WERI-Rb-1 (cell line): ENCODE measurements at regions not wholly inside any gene's neighbourhood (a gene's known extent, or its start where the extent isn't known, plus 50 kb on each side); places are given as distances from the start of the nearest gene placed in this dataset.

Experiments used
- DNase-seq: peaks from one replicate; pipeline ENCODE4 v3.0.0-alpha.2; 2020
- H3K27ac ChIP-seq: fragments of 250-450 bp; sonication (Bioruptor Pico); 2 replicates; pipeline ENCODE4 v1.5.1; 2020; ENCODE audit warnings: mild to moderate bottlenecking, moderate library complexity
- H3K27me3 ChIP-seq: fragments of 250-450 bp; sonication (Bioruptor Pico); 2 replicates; pipeline ENCODE4 v1.5.1; 2021; ENCODE audit warnings: mild to moderate bottlenecking, low read depth, moderate library complexity; ENCODE audit not compliant: insufficient read depth, severe bottlenecking
- H3K36me3 ChIP-seq: fragments of 250-450 bp; sonication (Bioruptor Pico); 2 replicates; pipeline ENCODE4 v1.5.1; 2020; ENCODE audit warnings: mild to moderate bottlenecking, moderate library complexity
- H3K4me3 ChIP-seq: 2 replicates; pipeline ENCODE4 v1.5.1; 2011; ENCODE audit warnings: low read depth, mild to moderate bottlenecking, control low read depth, low read length
- H3K9me3 ChIP-seq: fragments of 250-450 bp; sonication (Bioruptor Pico); 2 replicates; pipeline ENCODE4 v1.5.1; 2021; ENCODE audit warnings: mild to moderate bottlenecking, moderate library complexity; ENCODE audit not compliant: severe bottlenecking
- TF ChIP-seq, protein P1 (sequence below): IDR thresholded peaks from 2 replicates; pipeline ENCODE4 v1.5.1; 2011; ENCODE audit warnings: low read depth, mild to moderate bottlenecking, control low read depth, inconsistent platforms, low read length

DNA sequence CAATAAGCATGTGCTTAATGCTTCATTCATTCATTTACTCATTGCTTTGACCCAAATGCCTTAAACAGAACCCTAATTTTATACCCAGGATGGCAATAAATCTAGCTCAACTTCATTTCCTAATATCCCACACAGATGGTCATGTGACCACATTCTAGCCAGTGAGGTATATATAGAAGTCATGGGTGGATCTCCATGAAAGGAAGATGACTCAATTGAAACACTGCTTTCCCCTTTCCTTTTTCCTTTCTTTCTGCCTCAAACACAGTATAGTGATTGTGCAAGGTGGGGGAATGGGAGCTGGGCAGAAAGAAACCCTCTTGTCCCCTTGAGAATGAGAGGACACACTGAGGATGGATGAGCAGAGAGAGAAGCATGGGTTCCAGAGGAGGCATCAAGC is 183.5 kb upstream of the PRICKLE2 start:
- no peaks in the 10 kb centered on the region for H3K9me3 ChIP-seq
- no peaks in the 10 kb centered on the region for H3K27me3 ChIP-seq
- DNase-seq = no peak
- peaks cover 6% of the 10 kb centered on the region for H3K36me3 ChIP-seq
- no peak overlapping the region for H3K27ac ChIP-seq
- no peak overlapping the region for H3K4me3 ChIP-seq
- TF ChIP-seq, protein P1, sequence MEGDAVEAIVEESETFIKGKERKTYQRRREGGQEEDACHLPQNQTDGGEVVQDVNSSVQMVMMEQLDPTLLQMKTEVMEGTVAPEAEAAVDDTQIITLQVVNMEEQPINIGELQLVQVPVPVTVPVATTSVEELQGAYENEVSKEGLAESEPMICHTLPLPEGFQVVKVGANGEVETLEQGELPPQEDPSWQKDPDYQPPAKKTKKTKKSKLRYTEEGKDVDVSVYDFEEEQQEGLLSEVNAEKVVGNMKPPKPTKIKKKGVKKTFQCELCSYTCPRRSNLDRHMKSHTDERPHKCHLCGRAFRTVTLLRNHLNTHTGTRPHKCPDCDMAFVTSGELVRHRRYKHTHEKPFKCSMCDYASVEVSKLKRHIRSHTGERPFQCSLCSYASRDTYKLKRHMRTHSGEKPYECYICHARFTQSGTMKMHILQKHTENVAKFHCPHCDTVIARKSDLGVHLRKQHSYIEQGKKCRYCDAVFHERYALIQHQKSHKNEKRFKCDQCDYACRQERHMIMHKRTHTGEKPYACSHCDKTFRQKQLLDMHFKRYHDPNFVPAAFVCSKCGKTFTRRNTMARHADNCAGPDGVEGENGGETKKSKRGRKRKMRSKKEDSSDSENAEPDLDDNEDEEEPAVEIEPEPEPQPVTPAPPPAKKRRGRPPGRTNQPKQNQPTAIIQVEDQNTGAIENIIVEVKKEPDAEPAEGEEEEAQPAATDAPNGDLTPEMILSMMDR = no peak

DNA sequence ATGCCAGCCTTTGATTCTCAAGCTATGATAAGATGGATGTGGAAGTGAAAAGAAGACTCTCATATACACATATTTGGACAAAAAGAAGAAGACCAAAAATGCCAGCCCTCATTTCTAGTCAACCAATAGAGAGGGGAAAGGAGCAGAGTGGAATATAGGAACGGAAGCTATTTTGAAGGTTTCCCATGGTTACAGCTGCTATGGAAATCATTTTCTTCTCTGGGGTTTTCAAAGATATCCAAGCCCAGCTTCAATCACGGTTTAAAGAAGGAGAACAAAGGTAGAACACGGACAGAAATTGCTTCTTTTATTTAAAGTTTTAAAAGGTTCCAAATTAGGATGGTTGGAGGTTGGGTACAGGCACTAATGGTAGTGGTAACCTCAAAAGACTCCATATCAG is 181.0 kb upstream of the PRICKLE2 start:
- Histone ChIP-seq H3K4me3 (no peak overlapping the region), H3K9me3 (no peaks in the 10 kb centered on the region), H3K27me3 (no peaks in the 10 kb centered on the region), H3K27ac (no peak overlapping the region), H3K36me3 (peaks cover 6% of the 10 kb centered on the region)
- DNase-seq = no peak
- TF ChIP-seq, protein P1 = no peak

DNA sequence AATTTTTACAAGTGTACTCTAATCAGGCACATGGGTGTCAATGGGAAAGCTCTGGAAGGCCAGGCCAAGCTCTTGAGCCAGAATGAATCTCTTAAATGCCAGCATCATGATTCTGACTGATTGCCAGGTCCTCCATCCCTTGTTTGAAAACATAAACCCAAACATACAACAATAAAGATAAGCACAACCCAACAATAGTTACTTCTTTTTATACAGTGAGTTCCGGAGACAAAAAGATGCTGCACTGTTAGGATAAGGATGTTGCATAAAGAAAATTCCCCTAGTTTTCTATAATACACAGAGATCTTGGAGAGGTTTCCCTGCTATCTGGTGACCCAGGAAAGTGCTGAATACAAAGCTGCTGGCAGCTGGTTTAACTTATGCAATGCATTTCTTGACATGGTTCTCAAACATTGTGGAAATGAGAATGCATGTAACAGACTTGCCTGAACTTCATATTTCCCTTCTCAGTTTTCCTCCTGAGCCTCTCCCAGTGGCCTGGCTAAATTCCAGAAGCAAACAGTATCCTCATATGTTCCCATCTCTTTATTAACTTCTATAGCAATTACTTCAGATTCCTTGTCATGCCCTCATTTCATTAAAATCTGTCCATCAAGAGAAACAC is 180.1 kb upstream of the PRICKLE2 start:
- no peak overlapping the region for H3K27ac ChIP-seq
- H3K36me3 ChIP-seq = peaks cover 3% of the 10 kb centered on the region
- no peaks in the 10 kb centered on the region for H3K27me3 ChIP-seq
- TF ChIP-seq, protein P1 = no peak
- no peaks in the 10 kb centered on the region for H3K9me3 ChIP-seq
- no peak overlapping the region for H3K4me3 ChIP-seq
- DNase-seq = no peak

DNA sequence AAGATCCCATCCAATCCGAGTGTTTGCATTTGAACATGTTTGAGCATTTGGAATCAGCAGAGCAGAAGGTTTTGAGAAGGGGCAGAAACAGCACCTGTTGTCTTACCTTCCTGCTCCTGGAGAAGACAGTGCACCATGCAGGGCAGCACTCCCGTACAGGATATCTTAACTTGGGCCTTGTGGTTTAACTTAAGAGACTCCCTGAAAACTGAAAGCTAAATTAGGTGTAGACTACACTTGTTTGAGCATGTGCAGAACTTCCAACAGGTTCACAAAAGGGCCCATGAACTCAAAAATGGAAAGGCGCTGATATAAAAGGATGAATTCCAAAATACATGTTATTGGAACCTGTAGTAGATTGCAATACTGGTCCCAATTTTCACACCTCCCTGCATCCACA is 175.4 kb upstream of the PRICKLE2 start:
- no peak overlapping the region for H3K27ac ChIP-seq
- no peak for DNase-seq
- H3K36me3 ChIP-seq = no peaks in the 10 kb centered on the region
- TF ChIP-seq, protein P1 = no peak
- no peak overlapping the region for H3K4me3 ChIP-seq
- no peaks in the 10 kb centered on the region for H3K9me3 ChIP-seq
- H3K27me3 ChIP-seq = no peaks in the 10 kb centered on the region

DNA sequence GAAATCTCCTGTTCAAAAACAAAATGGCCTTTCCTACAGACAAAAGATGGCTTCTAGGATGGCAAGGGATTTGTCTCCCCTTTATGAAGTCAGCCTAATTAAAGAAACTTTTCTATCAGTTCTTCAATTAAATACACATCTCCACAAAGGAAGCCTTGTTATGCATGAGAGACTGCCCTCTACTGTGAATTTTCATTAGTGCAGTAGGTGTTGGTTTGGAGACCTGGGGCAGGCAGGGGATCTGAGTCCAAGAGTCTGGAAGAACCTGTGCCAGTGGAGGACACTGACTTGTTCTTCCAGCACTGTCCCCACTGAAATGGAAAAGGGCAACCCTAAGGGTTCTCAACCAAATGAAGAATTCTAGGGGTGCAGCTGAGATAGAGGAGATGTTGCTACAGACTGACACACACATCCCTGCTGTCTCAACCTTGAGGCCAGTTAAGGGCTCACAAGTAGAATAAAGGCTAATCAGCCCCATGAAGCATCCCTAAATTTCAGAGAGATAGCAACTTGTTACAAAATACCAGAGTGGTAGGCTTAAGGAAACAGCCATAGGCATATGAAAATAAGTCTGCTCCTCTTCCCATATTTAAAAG is 174.0 kb upstream of the PRICKLE2 start:
- TF ChIP-seq, protein P1 = peak; percentile 66
- Histone ChIP-seq H3K27me3 (no peaks in the 10 kb centered on the region), H3K9me3 (no peaks in the 10 kb centered on the region), H3K27ac (peak overlapping the region; percentile 71), H3K36me3 (no peaks in the 10 kb centered on the region), H3K4me3 (no peak overlapping the region)
- DNase-seq = peak; percentile 64

DNA sequence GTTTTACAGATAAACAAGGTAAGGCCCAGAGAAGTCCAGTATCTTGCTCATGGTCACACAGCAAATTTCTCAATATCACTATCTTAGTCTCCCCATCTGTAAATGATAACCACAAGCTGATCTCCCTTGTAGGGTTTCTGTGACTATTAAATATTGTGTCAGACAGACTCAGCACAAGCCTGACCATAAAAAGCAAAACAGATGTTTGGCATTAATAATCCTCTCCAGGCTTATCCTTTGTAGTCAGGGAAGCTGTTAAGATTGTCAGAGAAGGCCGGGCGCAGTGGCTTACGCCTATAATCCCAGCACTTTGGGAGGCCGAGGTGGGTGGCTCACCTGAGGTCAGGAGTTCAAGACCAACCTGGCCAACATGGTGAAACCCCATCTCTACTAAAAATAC is 173.2 kb upstream of the PRICKLE2 start:
- no peaks in the 10 kb centered on the region for H3K27me3 ChIP-seq
- H3K4me3 ChIP-seq = no peak overlapping the region
- TF ChIP-seq, protein P1 = no peak
- H3K27ac ChIP-seq = peak overlapping the region; percentile 71
- no peaks in the 10 kb centered on the region for H3K9me3 ChIP-seq
- H3K36me3 ChIP-seq = no peaks in the 10 kb centered on the region
- peak; percentile 85 for DNase-seq
